ENCODE measurements at regions not wholly inside any gene's neighbourhood (a gene's known extent, or its start where the extent isn't known, plus 50 kb on each side); places are given as distances from the start of the nearest gene placed in this dataset.
"Not testable (repeated sequence)": the region's sequence is repeated elsewhere in the genome, so short reads cannot be mapped to it uniquely, and the experiment has no call there.

GRCh38 chr21:25176637-25177412, 430.5 kb downstream of the MRPL39 start:
- no peaks in the 10 kb centered on the region for H3K9me3 ChIP-seq
- H3K4me3 ChIP-seq, result no peak overlapping the region
- no peaks in the 10 kb centered on the region for H3K4me1 ChIP-seq (ENCODE audit: low read depth)
- no peaks in the 10 kb centered on the region for H3K36me3 ChIP-seq (ENCODE audit: low read depth)
- TF ChIP-seq CTCF (IDR thresholded peaks at IDR 0.05), result no peak
- no peak for ATAC-seq
- no peak for DNase-seq
- intact Hi-C loops (cut with DNase I, micrococcal nuclease), result no loop called here

- Histone ChIP-seq H3K9me3 (no peaks in the 10 kb centered on the region), H3K4me3 (no peak overlapping the region), H3K4me1 (ENCODE audit: low read depth) (no peaks in the 10 kb centered on the region), H3K36me3 (ENCODE audit: low read depth) (no peaks in the 10 kb centered on the region)
- ATAC-seq (no peak), DNase-seq (no peak)
- TF ChIP-seq CTCF (IDR thresholded peaks at IDR 0.05), result no peak
- intact Hi-C loops (cut with DNase I, micrococcal nuclease), result no loop called here
These were observed 431.3 kb downstream of the MRPL39 start for GRCh38 chr21:25175938-25176337.

- Histone ChIP-seq H3K4me1 (ENCODE audit: low read depth) (no peaks in the 10 kb centered on the region), H3K9me3 (peaks cover 29% of the 10 kb centered on the region), H3K4me3 (no peak overlapping the region), H3K36me3 (ENCODE audit: low read depth) (no peaks in the 10 kb centered on the region)
- intact Hi-C loops (cut with DNase I, micrococcal nuclease), result no loop called here
- DNase-seq (no peak), ATAC-seq (no peak)
- TF ChIP-seq CTCF (IDR thresholded peaks at IDR 0.05), result no peak
These were observed 435.8 kb downstream of the MRPL39 start for GRCh38 chr21:25171438-25171837.

GRCh38 chr21:25170681-25171080, 436.6 kb downstream of the MRPL39 start:
- no peak for DNase-seq
- TF ChIP-seq CTCF (IDR thresholded peaks at IDR 0.05), result no peak
- intact Hi-C loops (cut with DNase I, micrococcal nuclease), result no loop called here
- no peak for ATAC-seq
- Histone ChIP-seq H3K9me3 (peaks cover 34% of the 10 kb centered on the region), H3K36me3 (ENCODE audit: low read depth) (no peaks in the 10 kb centered on the region), H3K4me3 (no peak overlapping the region), H3K4me1 (ENCODE audit: low read depth) (no peaks in the 10 kb centered on the region)

GRCh38 chr21:25169370-25169769, 437.9 kb downstream of the MRPL39 start:
- TF ChIP-seq CTCF (IDR thresholded peaks at IDR 0.05), result no peak

GRCh38 chr21:25166904-25167303, 440.4 kb downstream of the MRPL39 start:
- peaks cover 35% of the 10 kb centered on the region for H3K9me3 ChIP-seq
- H3K36me3 ChIP-seq (ENCODE audit: low read depth); intact Hi-C loops (cut with DNase I, micrococcal nuclease); H3K4me3 ChIP-seq; ATAC-seq; DNase-seq; H3K4me1 ChIP-seq (ENCODE audit: low read depth): not testable (repeated sequence)

More at GRCh38 chr21:25169370-25169769, 437.9 kb downstream of the MRPL39 start:
- Histone ChIP-seq H3K9me3 (peaks cover 35% of the 10 kb centered on the region), H3K4me1 (ENCODE audit: low read depth) (no peaks in the 10 kb centered on the region), H3K36me3 (ENCODE audit: low read depth) (no peaks in the 10 kb centered on the region), H3K4me3 (no peak overlapping the region)
- no peak for ATAC-seq
- intact Hi-C loops (cut with DNase I, micrococcal nuclease), result no loop called here
- DNase-seq, result no peak

Data from mucosa of descending colon (tissue), 3 donors.